Stimulated activated CD8-positive, alpha-beta memory T cell treated with anti-CD3 and anti-CD28 coated beads, Interleukin-4, amount 100 ng/mL, for 1 hour (primary cell): ENCODE measurements at regions not wholly inside any gene's neighbourhood (a gene's known extent, or its start where the extent isn't known, plus 50 kb on each side); places are given as distances from the start of the nearest gene placed in this dataset.

ENCODE experiments used
- DNase-seq, 2 donors: peaks; one replicate each; pipeline ENCODE4 v3.0.0-alpha.2; 2020; ENCODE audit warnings: low read depth in 2 of 2, low spot score in 1 of 2

GRCh38 chr16:65781855-65782254 lies 584.6 kb upstream of the CDH5 start:
- DNase-seq: no peak

- no peak for DNase-seq
Measured at GRCh38 chr16:65781363-65781762, 585.1 kb upstream of the CDH5 start.

- DNase-seq: no peak
Measured at GRCh38 chr16:65779201-65779600, 587.3 kb upstream of the CDH5 start.

- no peak for DNase-seq
Measured at GRCh38 chr16:65776639-65777183, 589.8 kb upstream of the CDH5 start.

GRCh38 chr16:65775829-65776228 lies 590.7 kb upstream of the CDH5 start:
- no peak for DNase-seq

- no peak for DNase-seq
Measured at GRCh38 chr16:65774350-65774749, 592.1 kb upstream of the CDH5 start.

GRCh38 chr16:65773301-65773874 lies 593.1 kb upstream of the CDH5 start:
- no peak for DNase-seq

- no peak for DNase-seq
Measured at GRCh38 chr16:65772134-65772732, 594.3 kb upstream of the CDH5 start.

GRCh38 chr16:65771707-65772106 lies 594.8 kb upstream of the CDH5 start:
- DNase-seq: no peak

GRCh38 chr16:65770752-65771151 lies 595.7 kb upstream of the CDH5 start:
- no peak for DNase-seq

GRCh38 chr16:65769776-65770438 lies 596.6 kb upstream of the CDH5 start:
- no peak for DNase-seq

- DNase-seq: no peak
Measured at GRCh38 chr16:65769055-65769465, 597.4 kb upstream of the CDH5 start.

- DNase-seq: no peak
Measured at GRCh38 chr16:65767125-65767524, 599.4 kb upstream of the CDH5 start.

GRCh38 chr16:65763640-65764305 lies 602.7 kb upstream of the CDH5 start:
- no peak for DNase-seq

- DNase-seq: no peak
Measured at GRCh38 chr16:65760874-65761273, 605.6 kb upstream of the CDH5 start.

GRCh38 chr16:65758620-65759019 lies 607.9 kb upstream of the CDH5 start:
- DNase-seq: no peak

- DNase-seq: no peak
Measured at GRCh38 chr16:65757064-65757463, 609.4 kb upstream of the CDH5 start.

GRCh38 chr16:65756163-65756562 lies 610.3 kb upstream of the CDH5 start:
- DNase-seq: no peak

GRCh38 chr16:65754820-65755691 lies 611.4 kb upstream of the CDH5 start:
- no peak for DNase-seq

- no peak for DNase-seq
Measured at GRCh38 chr16:65752522-65752844, 614.0 kb upstream of the CDH5 start.
